ENCODE measurements at regions not wholly inside any gene's neighbourhood (a gene's known extent, or its start where the extent isn't known, plus 50 kb on each side); places are given as distances from the start of the nearest gene placed in this dataset.
"Not testable (repeated sequence)": the region's sequence is repeated elsewhere in the genome, so short reads cannot be mapped to it uniquely, and the experiment has no call there.

GRCh38 chr21:6561578-6561977, 3959.8 kb upstream of the TPTE start:
- H3K4me3 Mint-ChIP-seq; H3K9me3 Mint-ChIP-seq; H3K27me3 Mint-ChIP-seq (ENCODE audit: low read depth); H3K27ac Mint-ChIP-seq; H3K36me3 Mint-ChIP-seq (ENCODE audit: low read depth); H3K4me1 Mint-ChIP-seq (ENCODE audit: low read depth): not testable (repeated sequence)

- H3K27ac Mint-ChIP-seq; H3K4me1 Mint-ChIP-seq (ENCODE audit: low read depth); H3K9me3 Mint-ChIP-seq; H3K4me3 Mint-ChIP-seq; H3K36me3 Mint-ChIP-seq (ENCODE audit: low read depth); H3K27me3 Mint-ChIP-seq (ENCODE audit: low read depth): not testable (repeated sequence)
Measured at GRCh38 chr21:6564543-6565166, 3956.7 kb upstream of the TPTE start.

- H3K27ac Mint-ChIP-seq: peak overlapping the region; percentile 57
- H3K4me1 Mint-ChIP-seq (ENCODE audit: low read depth); H3K4me3 Mint-ChIP-seq; H3K27me3 Mint-ChIP-seq (ENCODE audit: low read depth); H3K36me3 Mint-ChIP-seq (ENCODE audit: low read depth); H3K9me3 Mint-ChIP-seq: not testable (repeated sequence)
Measured at GRCh38 chr21:6565190-6566094, 3955.9 kb upstream of the TPTE start.

GRCh38 chr21:6567542-6567941, 3953.8 kb upstream of the TPTE start:
- H3K4me1 Mint-ChIP-seq (ENCODE audit: low read depth); H3K27me3 Mint-ChIP-seq (ENCODE audit: low read depth); H3K9me3 Mint-ChIP-seq; H3K4me3 Mint-ChIP-seq; H3K36me3 Mint-ChIP-seq (ENCODE audit: low read depth); H3K27ac Mint-ChIP-seq: not testable (repeated sequence)

GRCh38 chr21:6569152-6569551, 3952.2 kb upstream of the TPTE start:
- not testable (repeated sequence) for H3K27me3 Mint-ChIP-seq (ENCODE audit: low read depth); H3K4me3 Mint-ChIP-seq; H3K4me1 Mint-ChIP-seq (ENCODE audit: low read depth); H3K36me3 Mint-ChIP-seq (ENCODE audit: low read depth); H3K9me3 Mint-ChIP-seq; H3K27ac Mint-ChIP-seq

GRCh38 chr21:6569587-6570392, 3951.6 kb upstream of the TPTE start:
- not testable (repeated sequence) for H3K27ac Mint-ChIP-seq; H3K4me3 Mint-ChIP-seq; H3K9me3 Mint-ChIP-seq; H3K4me1 Mint-ChIP-seq (ENCODE audit: low read depth); H3K27me3 Mint-ChIP-seq (ENCODE audit: low read depth); H3K36me3 Mint-ChIP-seq (ENCODE audit: low read depth)

- not testable (repeated sequence) for H3K4me3 Mint-ChIP-seq; H3K4me1 Mint-ChIP-seq (ENCODE audit: low read depth); H3K36me3 Mint-ChIP-seq (ENCODE audit: low read depth); H3K27me3 Mint-ChIP-seq (ENCODE audit: low read depth); H3K27ac Mint-ChIP-seq; H3K9me3 Mint-ChIP-seq
Measured at GRCh38 chr21:6570700-6571368, 3950.5 kb upstream of the TPTE start.

GRCh38 chr21:6573576-6573975, 3947.8 kb upstream of the TPTE start:
- H3K9me3 Mint-ChIP-seq; H3K27me3 Mint-ChIP-seq (ENCODE audit: low read depth); H3K36me3 Mint-ChIP-seq (ENCODE audit: low read depth); H3K4me1 Mint-ChIP-seq (ENCODE audit: low read depth); H3K4me3 Mint-ChIP-seq; H3K27ac Mint-ChIP-seq: not testable (repeated sequence)

GRCh38 chr21:6579801-6580200, 3941.6 kb upstream of the TPTE start:
- H3K27ac Mint-ChIP-seq; H3K9me3 Mint-ChIP-seq; H3K27me3 Mint-ChIP-seq (ENCODE audit: low read depth): not testable (repeated sequence)

More at GRCh38 chr21:6579801-6580200, 3941.6 kb upstream of the TPTE start:
- H3K4me3 Mint-ChIP-seq; H3K36me3 Mint-ChIP-seq (ENCODE audit: low read depth); H3K4me1 Mint-ChIP-seq (ENCODE audit: low read depth): not testable (repeated sequence)

All from T-helper 1 cell treated with Interleukin-12 subunit alpha and Interleukin-12 subunit beta and Interleukin-4 antibody, amounts not matched to agents 30 μg/mL and 1 μg/mL, for 36 hours (primary cell).